Epithelial cell of prostate (primary cell): ENCODE measurements at regions not wholly inside any gene's neighbourhood (a gene's known extent, or its start where the extent isn't known, plus 50 kb on each side); places are given as distances from the start of the nearest gene placed in this dataset.
"Not testable (repeated sequence)": the region's sequence is repeated elsewhere in the genome, so short reads cannot be mapped to it uniquely, and the experiment has no call there.

Experiments used
- DNase-seq: peaks from one replicate; pipeline ENCODE4 v3.0.0-alpha.2; 2011; ENCODE audit warnings: low read depth, low spot score
- H3K27ac ChIP-seq: fragments of 450-650 bp; 2 replicates; pipeline ENCODE4 v1.5.1; 2017; ENCODE audit warnings: mild to moderate bottlenecking

DNA sequence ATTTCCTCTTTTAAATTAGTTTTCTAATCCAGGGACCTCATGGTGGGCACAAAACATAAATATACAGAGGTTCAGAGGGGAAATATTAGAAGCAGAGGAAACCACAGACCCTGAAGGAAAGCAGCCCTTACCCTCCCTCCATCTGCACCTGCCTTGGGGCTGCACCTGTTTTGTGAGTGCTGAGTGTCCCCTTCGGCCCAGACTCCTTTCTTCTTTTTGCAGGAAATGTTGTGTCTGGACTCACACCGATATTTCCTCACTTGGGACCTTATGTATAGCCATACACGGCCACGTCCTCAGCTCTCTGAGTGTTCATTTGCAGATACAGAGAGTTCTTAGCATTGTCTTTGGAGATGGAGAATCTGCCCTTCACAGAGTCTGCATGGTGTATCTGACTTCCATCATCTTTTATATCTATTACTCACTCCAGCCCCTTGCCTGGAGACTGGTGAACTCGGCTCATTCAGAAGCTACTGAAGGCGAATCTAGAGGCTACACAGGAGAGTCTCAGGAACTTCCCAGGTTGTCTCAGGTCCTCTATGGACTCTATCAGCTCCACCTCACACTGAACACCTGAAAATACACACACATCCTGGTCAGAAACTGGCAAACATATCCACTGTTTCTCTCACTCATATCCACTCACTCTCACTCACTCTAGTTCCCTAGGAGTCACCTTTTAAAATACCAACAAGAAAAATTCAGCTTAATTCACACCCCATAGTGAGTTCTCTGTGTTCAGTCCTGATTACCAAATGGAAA, 829.7 kb downstream of the TMEM121 start:
- DNase-seq, H3K27ac ChIP-seq: not testable (repeated sequence)

DNA sequence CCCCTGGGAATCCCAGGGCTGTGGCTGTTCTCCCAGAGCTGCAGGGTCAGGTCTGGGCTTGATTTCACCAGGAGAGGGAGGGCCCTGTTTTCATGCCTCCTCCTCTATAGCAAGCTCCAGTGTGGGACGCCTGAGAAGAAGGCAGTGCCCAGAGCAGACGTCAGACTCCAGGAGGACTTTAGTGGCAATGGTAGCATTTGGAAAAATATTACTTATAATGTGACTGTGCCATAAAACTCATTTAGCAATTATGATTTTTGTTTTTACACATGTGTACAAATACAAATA, 830.2 kb downstream of the TMEM121 start:
- not testable (repeated sequence) for DNase-seq, H3K27ac ChIP-seq

DNA sequence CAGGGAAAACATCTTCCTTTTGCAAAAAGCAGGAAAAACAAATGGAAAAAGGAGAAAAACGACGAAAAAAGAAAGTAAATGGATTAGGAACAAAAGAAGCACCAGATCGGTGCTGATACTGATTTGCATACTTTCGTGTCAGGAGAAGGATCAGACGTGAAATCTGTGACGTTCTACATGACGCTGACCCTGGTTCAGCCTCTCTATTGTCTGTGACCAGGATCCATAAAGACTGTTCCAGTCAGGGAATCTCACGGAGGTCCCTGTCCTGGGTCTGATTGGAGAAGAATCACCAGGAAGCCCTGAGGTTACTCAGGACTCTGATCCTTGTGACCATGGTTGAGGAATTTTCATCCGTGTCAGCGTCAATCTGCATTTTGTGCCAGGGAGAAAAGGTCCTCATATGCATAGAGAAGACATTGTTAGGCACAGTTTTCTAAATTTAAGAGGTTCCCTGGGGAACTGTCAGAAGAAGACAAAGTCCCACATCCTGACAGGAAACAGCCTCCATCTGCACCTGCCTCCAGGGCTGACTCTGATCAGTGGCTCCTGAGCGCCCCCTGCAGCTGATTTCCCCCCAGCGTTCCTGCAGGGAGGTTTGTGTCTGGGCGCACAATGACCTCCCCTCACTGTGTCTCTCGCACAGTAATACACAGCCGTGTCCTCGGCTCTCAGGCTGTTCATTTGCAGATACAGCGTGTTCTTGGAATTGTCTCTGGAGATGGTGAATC, 832.9 kb downstream of the TMEM121 start:
- not testable (repeated sequence) for H3K27ac ChIP-seq, DNase-seq

DNA sequence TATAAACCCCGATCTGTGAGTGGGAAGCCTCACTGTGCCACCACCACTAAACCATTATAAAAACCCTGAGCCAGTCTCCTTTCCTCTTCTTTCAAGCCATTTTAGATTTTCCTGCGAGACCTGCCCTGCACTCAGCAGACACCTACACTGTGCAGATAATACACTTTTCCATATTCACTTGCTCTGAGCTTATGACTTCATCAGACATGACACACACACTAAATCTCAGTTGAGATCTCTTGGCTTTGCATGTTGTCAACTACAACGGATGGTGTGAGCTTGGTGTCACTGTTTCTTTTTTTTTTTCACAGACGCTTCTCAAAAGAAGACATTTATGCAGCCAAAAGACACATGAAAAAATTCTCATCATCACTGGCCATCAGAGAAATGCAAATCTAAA, 839.0 kb downstream of the TMEM121 start:
- not testable (repeated sequence) for H3K27ac ChIP-seq, DNase-seq

DNA sequence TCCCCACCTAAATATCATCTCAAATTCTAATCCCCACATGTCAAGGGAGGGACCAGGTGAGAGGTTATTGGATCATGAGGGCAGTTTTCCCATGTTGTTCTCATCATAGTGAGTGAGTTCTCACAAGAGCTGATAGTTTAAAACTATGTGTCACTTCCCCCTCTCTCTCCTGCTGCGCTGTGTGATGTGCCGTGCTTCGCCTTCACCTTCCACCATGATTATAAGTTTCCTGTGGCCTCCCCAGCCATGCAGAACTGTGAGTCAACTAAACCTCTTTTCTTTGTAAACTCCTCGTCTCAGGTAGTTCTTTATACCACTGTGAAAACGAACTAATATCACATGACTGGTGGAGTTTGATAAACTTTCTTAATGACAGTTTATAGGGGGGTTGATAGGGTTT, 839.5 kb downstream of the TMEM121 start:
- not testable (repeated sequence) for H3K27ac ChIP-seq, DNase-seq

DNA sequence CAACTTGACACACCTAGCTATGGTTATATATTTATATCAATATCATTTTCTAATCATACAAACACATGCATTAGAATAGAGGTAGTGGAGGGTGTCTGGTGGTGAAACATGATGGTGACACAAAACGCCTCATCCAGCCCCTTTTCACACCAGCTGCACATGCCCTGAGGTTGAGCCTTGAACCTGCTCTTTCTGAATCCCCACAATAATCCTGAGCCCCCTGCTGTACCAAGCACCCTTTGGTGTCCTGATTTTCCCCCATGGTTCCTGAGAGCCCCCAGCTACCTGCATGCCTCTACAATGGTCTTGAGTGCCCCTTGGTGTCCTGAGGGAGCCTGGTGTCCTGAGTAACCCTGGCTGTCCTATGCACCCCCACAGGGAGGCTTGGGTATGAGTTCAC, 840.6 kb downstream of the TMEM121 start:
- H3K27ac ChIP-seq: not testable (repeated sequence)

DNA sequence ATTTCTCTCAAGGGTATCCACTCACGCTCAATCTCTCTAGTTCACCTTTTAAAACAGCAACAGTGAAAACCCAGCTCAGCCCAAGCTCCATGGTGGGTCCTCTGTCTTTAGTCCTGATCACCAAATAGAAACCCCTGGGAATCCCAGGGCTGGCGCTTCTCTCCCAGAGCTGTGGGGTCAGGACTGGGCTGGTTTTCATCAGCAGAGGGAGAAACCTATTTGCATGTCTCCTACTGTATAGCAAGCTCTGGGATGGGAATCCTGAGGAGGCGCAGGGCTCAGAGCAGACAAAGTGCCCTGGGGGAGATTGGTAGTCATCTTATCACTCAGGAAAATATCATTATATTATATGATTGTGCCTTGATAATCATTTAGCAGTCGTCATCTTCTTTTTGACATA, 843.1 kb downstream of the TMEM121 start:
- not testable (repeated sequence) for DNase-seq, H3K27ac ChIP-seq

More for the DNA sequence above, 840.6 kb downstream of the TMEM121 start:
- DNase-seq: not testable (repeated sequence)

DNA sequence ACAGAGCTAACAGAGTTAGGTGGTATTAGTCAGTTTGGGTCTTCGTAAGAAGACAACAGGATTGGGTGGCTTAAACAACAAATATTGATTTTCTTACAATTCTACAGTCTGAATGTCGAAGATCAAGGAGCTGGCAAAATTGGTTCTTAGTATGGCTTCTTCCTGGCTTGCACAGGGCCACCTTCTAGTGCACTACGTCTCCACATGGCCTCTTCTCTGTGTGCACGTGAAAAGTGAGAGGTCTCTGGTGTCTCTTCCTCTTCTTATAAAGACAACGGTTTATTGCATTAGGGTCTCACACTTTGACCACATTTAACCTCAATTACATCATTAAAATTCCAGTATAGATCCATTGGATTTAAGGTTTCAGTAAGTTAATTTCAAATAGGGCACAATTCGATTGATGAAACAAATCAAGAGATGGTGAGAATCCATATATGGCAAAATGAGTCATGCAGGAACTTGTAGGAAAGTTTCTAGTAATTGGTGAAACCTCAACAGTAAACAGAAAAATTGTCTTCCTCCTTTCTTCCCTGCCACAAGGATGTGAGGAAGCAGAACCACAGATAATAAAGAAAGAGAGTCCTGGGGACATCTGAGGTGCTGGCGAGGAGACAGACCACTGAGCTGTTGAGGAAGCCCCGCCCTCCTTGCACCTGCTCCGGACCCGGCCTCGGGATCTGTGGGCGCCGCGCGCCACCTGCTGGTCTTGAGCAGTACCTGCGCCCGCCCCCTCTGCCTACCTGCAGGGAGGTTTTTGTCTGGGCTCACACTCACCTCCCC, 846.7 kb downstream of the TMEM121 start:
- DNase-seq: no peak

DNA sequence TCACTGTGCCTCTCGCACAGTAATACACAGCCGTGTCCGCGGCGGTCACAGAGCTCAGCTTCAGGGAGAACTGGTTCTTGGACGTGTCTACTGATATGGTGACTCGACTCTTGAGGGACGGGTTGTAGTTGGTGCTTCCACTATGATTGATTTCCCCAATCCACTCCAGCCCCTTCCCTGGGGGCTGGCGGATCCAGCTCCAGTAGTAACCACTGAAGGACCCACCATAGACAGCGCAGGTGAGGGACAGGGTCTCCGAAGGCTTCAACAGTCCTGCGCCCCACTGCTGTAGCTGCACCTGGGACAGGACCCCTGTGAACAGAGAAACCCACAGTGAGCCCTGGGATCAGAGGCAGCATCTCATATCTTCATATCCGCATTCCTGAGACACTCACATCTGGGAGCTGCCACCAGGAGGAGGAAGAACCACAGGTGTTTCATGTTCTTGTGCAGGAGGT, 847.3 kb downstream of the TMEM121 start:
- not testable (repeated sequence) for DNase-seq, H3K27ac ChIP-seq

More for the DNA sequence above, 846.7 kb downstream of the TMEM121 start:
- H3K27ac ChIP-seq: no peak overlapping the region

DNA sequence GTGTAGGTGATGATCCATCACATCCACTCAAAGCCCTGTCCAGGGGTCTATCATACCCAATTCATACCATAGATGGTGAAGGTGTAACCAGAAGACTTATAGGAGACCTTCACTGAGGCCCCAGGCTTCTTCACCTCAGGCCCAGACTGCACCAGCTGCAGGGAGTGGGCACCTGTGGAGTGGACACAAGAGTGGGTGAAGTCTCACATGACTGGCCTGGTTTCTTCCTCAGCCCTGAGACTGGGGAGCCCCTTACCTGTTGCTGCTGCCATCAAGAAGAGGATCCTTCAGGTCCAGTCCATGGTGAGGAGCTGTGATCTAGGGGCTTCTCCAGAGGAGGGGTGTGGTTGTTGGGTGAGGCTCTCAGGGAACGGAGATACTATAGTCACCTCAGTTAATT, 851.0 kb downstream of the TMEM121 start:
- DNase-seq: no peak
- H3K27ac ChIP-seq: no peak overlapping the region

DNA sequence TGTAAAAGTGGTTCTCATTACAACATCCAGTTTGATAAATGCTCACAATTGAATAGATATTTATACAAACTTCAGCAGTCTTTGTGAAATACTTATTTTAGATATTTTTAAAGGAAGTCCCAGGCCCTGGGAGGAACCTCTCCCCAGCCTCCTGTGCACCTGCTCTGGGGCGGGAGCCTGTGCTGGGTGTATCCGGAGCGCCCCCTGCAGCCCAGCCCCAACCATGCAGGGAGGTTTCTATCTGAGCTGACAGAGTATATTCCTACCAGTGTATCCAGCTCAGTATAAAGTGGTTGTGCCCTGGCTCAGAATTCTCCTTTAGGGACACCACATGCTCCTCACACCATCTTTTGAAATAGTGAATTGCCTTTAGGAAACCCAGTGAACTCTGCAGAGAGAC, 851.8 kb downstream of the TMEM121 start:
- DNase-seq: no peak
- H3K27ac ChIP-seq: no peak overlapping the region

DNA sequence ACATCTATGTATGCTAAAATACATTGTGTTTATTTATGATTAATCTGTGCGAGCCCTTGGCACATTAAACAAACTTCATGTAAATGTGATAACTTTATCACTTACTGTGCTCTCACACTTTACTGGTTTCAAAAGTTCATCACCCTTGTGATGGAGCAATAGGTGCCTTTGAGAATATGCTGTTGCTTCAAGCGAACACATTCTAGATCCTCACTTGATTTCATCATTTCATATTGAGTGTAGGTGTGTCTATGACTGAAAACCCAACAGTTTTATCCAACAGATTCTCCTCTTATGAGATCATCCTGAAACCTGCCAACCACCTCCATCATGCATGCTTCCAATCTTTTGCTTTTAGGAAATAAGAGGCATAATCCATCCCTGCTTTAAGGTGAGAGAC, 854.4 kb downstream of the TMEM121 start:
- H3K27ac ChIP-seq: no peak overlapping the region
- DNase-seq: no peak

DNA sequence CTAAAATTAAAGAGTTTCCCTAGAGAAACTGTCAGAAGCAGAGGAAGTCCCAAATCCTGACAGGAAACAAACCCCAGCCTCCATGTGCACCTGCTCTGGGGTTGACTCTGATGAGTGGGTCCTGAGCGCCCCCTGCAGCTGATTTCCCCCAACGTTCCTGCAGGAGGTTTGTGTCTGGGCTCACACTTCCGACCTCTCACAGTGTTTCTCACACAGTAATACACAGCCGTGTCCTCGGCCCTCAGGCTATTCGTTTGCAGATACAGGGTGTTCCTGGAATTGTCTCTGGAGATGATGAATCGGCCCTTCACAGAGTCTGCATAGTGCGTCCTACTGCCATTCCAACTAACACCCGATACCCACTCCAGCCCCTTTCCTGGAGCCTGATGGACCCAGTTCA, 862.8 kb downstream of the TMEM121 start:
- H3K27ac ChIP-seq, DNase-seq: not testable (repeated sequence)

DNA sequence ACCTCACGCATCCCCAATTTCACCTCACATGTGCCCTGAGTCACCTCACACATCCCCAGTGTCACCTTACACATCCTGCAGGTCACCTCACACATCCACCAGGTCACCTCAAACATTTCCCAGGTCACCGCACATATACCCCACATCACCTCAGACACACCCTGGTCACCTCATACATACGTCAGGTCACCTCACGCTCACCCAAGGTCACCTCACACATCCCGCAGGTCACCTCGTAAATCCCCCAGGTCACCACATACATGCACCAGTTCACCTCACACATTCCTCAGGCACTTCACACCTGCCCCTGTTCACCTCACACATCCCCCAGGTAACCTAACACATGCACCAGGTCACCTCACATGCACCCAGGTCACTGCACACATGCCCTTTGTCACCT, 864.0 kb downstream of the TMEM121 start:
- DNase-seq: no peak
- H3K27ac ChIP-seq: no peak overlapping the region

DNA sequence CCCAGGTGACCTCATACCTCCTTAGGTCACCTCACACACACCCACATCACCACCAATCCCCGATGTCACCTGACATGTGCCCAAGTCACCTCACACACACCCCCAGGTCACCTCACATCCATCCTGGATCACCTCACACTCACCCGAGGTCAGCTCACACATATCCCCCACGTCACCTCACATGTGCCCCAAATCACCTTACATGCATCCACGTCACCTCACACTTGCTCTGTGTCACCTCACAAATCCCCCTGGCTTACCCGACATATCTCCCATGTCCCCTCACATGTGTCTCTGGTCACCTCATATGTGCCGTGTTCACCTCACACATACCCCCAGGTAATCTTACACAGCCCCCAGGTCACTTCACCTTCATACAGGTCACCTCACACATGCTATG, 864.6 kb downstream of the TMEM121 start:
- H3K27ac ChIP-seq: no peak overlapping the region
- no peak for DNase-seq

DNA sequence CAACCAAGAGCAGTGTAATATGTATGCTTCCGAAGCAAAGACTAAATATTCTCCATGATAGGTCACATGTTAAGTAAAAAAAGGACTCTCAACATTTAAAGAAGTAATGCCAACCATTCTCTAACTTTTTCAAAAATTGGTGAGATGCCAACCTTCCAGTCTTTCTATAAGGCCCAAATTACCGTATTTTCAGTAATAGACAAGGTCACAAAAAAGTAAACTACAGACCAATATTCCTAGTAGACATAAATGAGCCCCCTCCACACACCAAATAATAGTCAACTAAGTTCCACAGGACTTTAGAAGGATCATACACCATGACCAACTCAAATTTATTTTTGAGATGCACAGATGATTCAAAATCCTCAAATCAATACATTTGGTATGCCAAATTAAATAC, 867.4 kb downstream of the TMEM121 start:
- no peak for DNase-seq
- H3K27ac ChIP-seq: no peak overlapping the region

DNA sequence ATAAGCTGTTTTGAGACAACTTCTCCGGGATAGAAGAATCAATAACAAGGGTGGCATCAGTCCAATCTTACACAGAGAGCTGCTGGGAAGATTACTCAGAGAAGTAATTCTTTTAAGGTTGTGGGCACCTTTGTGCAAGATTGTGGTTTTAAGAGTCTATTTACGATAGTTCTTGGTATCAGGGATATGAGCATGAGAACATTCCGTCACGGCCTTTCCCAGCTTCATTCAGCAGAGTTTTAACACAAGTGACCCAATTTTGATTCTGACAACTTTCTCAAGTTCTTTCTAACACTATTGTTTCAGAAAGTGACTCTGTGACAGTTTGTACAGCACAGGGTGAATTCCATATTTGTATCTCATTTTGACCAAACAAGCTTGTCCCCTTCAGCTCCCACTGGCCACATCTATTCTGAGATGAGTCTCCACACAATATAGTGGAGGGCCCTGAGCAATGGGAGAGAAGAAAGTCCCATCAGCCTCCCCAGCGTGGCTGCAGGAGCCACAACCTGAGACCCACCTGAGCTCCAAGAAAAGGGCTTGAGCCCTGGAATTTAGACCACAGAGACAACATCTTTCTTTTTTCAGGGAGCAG, 869.2 kb downstream of the TMEM121 start:
- no peak for DNase-seq
- no peak overlapping the region for H3K27ac ChIP-seq

DNA sequence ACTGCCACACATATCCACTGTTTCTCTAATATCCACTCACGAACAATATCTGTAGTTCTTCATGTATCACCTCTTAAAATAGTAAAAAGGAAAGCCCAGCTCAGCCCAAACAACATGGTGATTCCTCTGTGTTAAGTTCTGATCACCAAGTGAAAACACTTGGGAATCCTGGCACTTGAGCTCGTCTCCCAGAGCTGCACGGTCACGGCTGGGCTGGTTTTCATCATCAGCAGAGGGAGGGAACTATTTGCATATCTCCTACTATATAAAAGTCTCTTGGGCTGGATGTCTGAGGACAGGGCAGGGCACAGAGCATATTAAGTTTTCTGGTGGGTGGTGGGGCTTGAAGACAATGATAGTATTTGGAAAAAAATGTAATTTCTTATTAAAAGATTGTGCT, 870.6 kb downstream of the TMEM121 start:
- no peak overlapping the region for H3K27ac ChIP-seq
- DNase-seq: no peak

DNA sequence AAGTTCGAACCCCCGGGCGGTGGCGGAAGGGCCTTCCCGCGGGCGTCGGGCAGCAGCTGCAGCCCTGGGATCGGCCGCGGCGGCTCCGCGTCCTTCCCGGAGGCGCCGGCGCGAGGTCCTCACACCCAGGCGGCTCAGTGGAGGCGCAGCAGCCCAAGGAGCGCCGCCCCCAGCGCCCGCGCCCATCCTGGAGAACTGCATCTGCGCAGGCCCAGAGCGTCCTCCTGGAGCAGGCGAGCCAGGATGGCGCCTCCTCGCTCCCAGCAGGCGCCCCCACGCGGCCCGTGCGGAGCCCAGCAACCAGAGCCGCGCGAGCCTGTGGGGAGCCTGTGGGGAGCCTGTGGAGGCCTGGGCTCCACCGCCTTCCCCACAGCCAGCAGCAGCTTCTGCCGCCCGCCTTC, 872.5 kb downstream of the TMEM121 start:
- not testable (repeated sequence) for DNase-seq, H3K27ac ChIP-seq

DNA sequence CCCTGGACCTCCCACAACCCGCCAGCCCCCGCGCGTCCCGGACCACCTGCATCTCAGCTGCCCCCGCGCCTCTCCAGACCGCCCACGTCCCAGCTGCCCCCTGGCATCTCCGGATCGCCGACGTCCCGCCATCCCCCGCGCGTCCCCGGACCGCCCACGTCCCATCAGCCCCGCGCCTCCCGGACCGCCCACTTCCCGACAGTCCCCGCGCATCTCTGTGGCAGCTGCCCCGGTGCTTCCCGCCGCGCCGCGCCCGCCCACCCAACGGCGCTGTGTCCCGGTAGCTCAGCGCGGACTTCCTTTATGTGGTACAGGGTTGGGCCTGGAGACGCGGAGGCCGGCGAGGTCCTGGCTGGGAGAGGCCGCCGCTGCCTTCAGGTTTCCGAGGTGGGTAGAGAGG, 874.9 kb downstream of the TMEM121 start:
- DNase-seq, H3K27ac ChIP-seq: not testable (repeated sequence)

DNA sequence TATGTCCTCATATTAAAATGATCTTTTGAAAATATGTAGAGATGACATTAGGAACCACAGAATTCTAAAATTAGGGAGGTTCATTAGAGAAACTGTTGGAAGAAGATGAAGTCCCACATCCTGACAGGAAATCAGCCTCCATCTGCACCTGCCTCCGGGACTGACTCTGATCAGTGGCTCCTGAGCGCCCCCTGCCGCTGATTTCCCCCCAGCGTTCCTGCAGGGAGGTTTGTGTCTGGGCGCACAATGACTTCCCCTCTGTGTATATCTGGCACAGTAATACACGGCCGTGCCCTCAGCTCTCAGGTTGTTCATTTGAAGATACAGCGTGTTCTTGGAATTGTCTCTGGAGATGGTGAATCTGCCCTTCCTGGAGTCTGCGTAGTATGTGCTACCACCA, 883.8 kb downstream of the TMEM121 start:
- not testable (repeated sequence) for H3K27ac ChIP-seq, DNase-seq
